Renal cortex interstitium (tissue), 11 donors: ENCODE measurements at regions not wholly inside any gene's neighbourhood (a gene's known extent, or its start where the extent isn't known, plus 50 kb on each side); places are given as distances from the start of the nearest gene placed in this dataset.
"Not testable (repeated sequence)": the region's sequence is repeated elsewhere in the genome, so short reads cannot be mapped to it uniquely, and the experiment has no call there.

Experiments used
- DNase-seq, 11 donors: peaks; one replicate each; pipeline ENCODE4 v3.0.0-alpha.2; 2013; ENCODE audit warnings: low read depth in 9 of 11, low spot score in 4 of 11; ENCODE audit errors: extremely low read depth in 1 of 11

GRCh38 chr1:99062192-99062591 lies 57.5 kb upstream of the PLPPR5 start:
- DNase-seq = no peak

- DNase-seq = no peak
Observed at GRCh38 chr1:99069146-99069545, 64.5 kb upstream of the PLPPR5 start.

DNA sequence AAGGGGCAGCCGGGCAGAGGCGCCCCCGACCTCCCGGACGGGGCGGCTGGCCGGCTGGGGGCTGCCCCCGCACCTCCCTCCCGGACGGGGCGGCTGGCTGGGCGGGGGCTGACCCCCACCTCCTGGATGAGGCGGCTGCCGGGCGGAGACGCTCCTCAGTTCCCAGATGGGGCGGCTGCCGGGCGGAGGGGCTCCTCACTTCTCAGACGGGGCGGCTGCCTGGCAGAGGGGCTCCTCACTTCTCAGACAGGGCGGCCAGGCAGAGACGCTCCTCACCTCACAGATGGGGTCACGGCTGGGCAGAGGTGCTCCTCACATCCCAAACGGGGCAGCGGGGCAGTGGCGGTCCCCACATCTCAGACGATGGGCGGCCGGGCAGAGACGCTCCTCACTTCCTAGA lies 73.9 kb upstream of the PLPPR5 start:
- not testable (repeated sequence) for DNase-seq

DNA sequence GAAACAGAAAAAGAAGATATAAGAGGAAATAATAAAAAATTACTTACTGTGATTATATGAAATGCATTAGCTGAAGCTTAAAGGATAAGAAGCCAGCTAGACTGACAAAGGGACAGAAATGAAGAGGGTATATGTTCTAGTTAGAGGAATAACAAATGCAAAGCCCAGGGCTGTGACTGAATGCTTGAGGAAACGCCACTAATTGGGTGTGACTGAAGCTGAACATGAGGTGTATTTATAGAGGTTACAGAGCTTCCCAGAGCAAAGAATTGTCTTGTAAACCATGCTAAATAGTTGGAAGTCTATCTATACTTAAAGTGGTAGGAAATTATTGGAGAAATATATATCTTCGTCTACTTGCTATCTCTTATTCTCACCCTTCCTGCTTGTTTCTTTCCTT lies 77.7 kb upstream of the PLPPR5 start:
- DNase-seq = no peak

DNA sequence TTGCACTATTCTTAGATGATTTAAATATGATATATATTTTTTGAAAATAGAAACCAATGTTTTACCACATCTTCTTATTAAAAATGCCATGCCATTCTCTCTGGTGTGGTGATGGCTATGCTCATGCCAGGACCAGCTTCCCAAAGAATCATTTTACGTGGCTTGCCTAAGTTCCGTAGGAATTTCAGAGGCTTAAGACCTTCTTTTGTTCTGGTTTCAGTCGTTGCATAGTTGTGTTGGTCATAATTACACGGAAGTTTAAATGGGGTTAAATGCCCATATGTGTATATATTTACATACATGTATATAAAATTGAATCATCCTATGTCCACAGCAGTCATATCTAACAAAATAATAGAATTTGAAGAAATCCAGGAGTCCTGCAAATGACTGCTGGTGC lies 78.7 kb upstream of the PLPPR5 start:
- DNase-seq = no peak

GRCh38 chr1:99084562-99084961 lies 79.9 kb upstream of the PLPPR5 start:
- no peak for DNase-seq

- DNase-seq = no peak
Observed at GRCh38 chr1:99086057-99086456, 81.4 kb upstream of the PLPPR5 start.

GRCh38 chr1:99098589-99098988 lies 93.9 kb upstream of the PLPPR5 start:
- no peak for DNase-seq

- no peak for DNase-seq
Observed at GRCh38 chr1:99106274-99106673, 101.6 kb upstream of the PLPPR5 start.

DNA sequence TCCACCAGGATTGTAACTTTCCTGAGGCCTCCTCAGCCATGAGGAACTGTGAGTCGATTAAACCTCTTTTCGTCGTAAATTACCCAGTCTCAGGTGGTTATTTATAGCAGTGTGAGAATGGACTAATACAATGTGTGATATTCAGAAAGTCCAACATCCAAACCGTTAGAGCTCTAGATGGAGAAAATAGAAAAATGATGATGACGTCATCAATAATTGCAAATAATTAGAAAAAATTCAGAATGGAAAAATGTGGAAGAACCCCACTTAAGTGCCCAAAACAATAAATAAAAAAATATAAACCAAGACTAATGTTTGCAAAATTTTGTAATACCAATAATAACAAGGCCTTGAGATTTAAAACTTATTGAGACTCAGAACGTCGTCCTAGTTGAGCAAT lies 103.0 kb upstream of the PLPPR5 start:
- DNase-seq = no peak

DNA sequence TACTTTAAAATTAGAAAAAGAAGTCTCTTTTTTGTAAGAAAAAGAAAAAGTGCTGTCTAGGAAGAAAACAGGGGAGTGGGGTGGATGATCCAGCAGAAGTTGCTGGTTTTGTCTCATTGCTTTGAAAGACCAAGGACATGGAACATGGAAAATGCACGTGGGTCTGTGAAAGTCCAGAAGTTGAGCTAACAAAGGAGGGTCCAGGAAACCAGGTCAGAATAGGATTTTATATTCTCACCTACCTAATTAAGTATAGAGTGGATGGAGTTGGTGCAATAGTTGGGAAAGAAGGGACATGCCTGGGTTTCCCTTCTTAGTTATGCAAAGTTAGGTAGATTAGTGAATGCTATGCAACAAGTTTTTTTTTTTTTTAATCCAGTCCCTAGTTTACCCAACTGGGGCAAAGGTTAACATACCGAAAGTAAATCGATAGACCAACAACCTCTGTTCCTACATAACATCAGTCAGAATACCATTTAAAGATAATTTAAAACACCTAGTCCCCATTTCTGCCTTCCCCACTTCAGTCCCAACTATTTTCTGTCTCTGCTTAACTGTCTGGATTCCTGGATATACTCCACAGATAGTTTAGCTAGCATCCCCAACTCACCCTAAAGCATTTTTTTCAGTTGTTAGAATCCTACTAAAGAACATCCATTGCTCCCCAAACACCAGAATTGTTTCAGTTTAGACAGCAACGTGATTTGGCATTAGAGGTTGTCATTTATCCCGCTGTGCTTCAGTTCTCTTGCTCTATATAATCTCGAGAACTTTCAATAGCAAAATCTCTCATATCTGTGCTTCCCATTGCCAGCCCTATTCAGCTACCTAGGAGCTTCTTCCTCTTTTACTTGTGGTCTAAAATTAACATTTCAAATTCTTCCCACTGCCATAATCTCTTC lies 105.7 kb upstream of the PLPPR5 start:
- no peak for DNase-seq

DNA sequence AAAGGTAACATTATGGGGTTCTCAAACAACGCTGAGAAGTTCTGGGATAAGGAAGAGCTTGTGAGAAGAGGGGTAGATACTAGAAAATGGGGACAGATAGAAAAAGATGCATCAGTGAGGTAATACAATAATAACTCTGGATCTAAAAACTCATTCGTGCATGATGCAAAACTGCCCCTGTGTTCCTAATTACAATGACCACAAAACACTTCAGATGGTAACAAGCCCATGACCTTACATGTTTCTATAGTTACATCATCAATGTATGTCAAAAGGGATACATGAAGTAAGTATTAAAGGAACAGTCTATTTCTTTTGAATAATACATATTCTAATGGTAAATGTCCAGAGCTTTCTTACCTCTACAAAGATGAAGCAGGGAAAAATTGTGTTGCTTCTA lies 110.6 kb upstream of the PLPPR5 start:
- no peak for DNase-seq

GRCh38 chr1:99119188-99119587 lies 114.5 kb upstream of the PLPPR5 start:
- no peak for DNase-seq

DNA sequence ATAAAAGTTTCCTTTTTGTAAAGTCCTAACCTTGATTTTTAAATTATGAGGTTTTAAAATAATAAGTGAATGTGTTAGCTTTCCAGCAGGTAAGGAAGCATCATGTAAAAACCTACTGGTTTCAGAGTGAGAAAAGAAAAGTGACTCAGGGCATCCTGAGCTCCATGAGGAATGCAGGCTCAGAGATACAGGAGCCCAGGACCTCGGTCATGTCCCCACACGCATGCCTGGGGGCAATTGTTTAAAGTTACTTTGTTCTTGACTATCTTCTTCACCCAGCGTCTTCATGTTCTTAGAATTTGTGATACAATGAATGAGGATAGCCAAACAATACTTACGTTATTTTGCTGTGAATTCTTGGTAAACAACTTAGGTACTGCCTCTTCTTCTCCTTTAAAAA lies 117.4 kb upstream of the PLPPR5 start:
- DNase-seq = no peak

- DNase-seq = no peak
Observed at GRCh38 chr1:99123936-99124335, 119.3 kb upstream of the PLPPR5 start.

- DNase-seq = no peak
Observed at GRCh38 chr1:99131546-99131945, 126.9 kb upstream of the PLPPR5 start.

- no peak for DNase-seq
Observed at GRCh38 chr1:99133756-99134500, 129.3 kb upstream of the PLPPR5 start.

DNA sequence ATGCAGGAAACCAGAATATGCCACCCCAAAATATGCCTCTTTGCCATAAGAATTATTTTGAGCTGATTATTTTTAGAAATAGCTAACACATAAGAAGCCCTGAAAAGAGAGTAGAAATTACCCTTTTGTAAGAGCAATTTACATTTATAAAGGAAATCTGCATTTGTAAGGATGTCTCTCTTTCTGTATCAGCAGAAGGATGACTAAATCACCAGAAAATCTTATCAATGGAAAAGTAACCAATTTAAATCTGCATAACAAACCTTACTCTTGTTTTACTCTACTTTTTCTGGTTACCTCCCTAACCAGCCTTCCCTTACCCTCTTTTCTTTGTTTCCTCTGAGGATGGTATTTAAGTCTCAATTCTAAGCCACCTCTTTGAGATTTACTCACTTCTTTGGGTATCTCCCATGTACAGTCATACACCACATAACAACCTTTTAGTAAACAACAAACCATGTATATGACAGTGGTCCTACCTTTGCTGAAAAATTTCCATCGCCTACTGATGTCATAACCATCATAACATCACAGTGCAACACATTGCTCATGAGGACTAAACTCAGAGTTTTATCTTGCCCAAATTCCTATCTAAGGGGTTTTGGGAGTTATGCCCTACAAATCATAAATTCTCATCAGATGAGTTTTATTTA lies 126.6 kb upstream of the PLPPR4 start:
- DNase-seq = no peak

- no peak for DNase-seq
Observed at GRCh38 chr1:99139876-99140275, 124.4 kb upstream of the PLPPR4 start.
